ENCODE measurements at regions not wholly inside any gene's neighbourhood (a gene's known extent, or its start where the extent isn't known, plus 50 kb on each side); places are given as distances from the start of the nearest gene placed in this dataset.

- TF ChIP-seq CTCF (conservative IDR thresholded peaks at IDR 0.05; ENCODE audit: low read depth, low read length) (no peak), EZH2 (IDR thresholded peaks at IDR 0.05; ENCODE audit: low read length, unreplicated experiment) (no peak), EZH2phosphoT487 (IDR thresholded peaks at IDR 0.05; ENCODE audit: borderline replicate concordance, low read length) (no peak)
Measured at GRCh38 chr17:79243603-79243990, 169.0 kb downstream of the ENGASE start.
